GM10266 (cell line): ENCODE measurements at regions not wholly inside any gene's neighbourhood (a gene's known extent, or its start where the extent isn't known, plus 50 kb on each side); places are given as distances from the start of the nearest gene placed in this dataset.

ENCODE experiments used
- DNase-seq: peaks from one replicate; pipeline ENCODE4 v3.0.0; 2012; ENCODE audit errors: extremely low spot score
- CTCF ChIP-seq: IDR thresholded peaks from 2 replicates; pipeline ENCODE4 v1.5.1; 2012; ENCODE audit warnings: mild to moderate bottlenecking, low read depth; ENCODE audit not compliant: control insufficient read depth, insufficient read depth; ENCODE audit errors: missing control alignments

GRCh38 chr7:16212032-16212431, 209.3 kb downstream of the CRPPA start:
- DNase-seq: no peak
- no peak for TF ChIP-seq CTCF

GRCh38 chr7:16211402-16211925, 209.9 kb downstream of the CRPPA start:
- DNase-seq: no peak
- TF ChIP-seq CTCF: no peak

- TF ChIP-seq CTCF: no peak
- DNase-seq: no peak
Observed at GRCh38 chr7:16210171-16210570, 211.2 kb downstream of the CRPPA start.

- TF ChIP-seq CTCF: no peak
- no peak for DNase-seq
Observed at GRCh38 chr7:16207321-16207720, 214.0 kb downstream of the CRPPA start.

GRCh38 chr7:16205466-16205865, 215.9 kb downstream of the CRPPA start:
- DNase-seq: no peak

GRCh38 chr7:16204953-16205352, 216.4 kb downstream of the CRPPA start:
- no peak for TF ChIP-seq CTCF
- no peak for DNase-seq

More at GRCh38 chr7:16205466-16205865, 215.9 kb downstream of the CRPPA start:
- no peak for TF ChIP-seq CTCF

- DNase-seq: no peak
- TF ChIP-seq CTCF: no peak
Observed at GRCh38 chr7:16203065-16203464, 218.3 kb downstream of the CRPPA start.
